8988T (cell line): ENCODE measurements at regions not wholly inside any gene's neighbourhood (a gene's known extent, or its start where the extent isn't known, plus 50 kb on each side); places are given as distances from the start of the nearest gene placed in this dataset.
"Not testable (repeated sequence)": the region's sequence is repeated elsewhere in the genome, so short reads cannot be mapped to it uniquely, and the experiment has no call there.

ENCODE experiments used
- DNase-seq: peaks from one replicate; pipeline ENCODE4 v3.0.0; 2011

- DNase-seq, result no peak
Observed at GRCh38 chr10:65778753-65779152, 1147.1 kb upstream of the LRRTM3 start.

GRCh38 chr10:65779985-65780384 is 1145.9 kb upstream of the LRRTM3 start:
- no peak for DNase-seq

DNA sequence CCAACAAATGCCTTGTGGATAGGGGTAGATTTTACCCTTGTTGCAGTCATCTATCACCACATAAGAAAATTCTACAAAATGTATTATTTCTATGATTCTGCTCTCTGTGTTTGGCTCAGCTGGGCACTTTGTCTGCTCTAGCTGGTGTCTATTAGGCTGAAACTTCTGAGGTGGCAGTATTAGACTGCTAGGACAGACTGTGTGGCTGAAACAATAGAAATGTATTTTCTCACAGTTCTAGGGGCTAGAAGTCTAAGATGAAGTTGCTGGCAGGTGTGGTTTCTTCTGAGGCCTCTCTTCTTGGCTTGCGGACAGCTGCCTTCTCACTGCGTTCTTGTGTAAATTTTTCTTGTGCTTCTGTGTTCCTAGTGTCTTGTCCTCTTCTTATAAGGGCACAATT is 1139.6 kb upstream of the LRRTM3 start:
- no peak for DNase-seq

- no peak for DNase-seq
Observed at GRCh38 chr10:65787571-65787970, 1138.3 kb upstream of the LRRTM3 start.

DNA sequence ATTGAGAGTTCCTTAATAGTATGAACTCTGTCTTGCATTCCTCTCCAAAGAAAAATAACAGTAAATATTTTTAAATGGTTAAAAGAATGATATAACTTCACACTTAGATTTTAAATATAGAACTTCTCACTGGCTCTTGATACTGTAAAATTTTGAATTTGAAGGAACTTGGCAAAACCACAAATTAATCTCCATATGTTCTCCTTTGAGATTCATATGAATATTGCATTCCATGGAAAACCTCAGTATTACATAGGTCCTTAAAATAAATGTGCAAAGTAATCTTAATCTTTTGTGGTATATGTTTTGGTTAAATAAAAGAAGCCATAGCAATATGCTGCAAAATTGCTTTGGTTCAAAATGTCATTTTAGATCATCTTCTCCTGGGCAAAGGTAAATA is 1137.6 kb upstream of the LRRTM3 start:
- DNase-seq, result no peak

GRCh38 chr10:65791979-65792378 is 1133.9 kb upstream of the LRRTM3 start:
- no peak for DNase-seq

- no peak for DNase-seq
Observed at GRCh38 chr10:65793738-65794425, 1132.0 kb upstream of the LRRTM3 start.

DNA sequence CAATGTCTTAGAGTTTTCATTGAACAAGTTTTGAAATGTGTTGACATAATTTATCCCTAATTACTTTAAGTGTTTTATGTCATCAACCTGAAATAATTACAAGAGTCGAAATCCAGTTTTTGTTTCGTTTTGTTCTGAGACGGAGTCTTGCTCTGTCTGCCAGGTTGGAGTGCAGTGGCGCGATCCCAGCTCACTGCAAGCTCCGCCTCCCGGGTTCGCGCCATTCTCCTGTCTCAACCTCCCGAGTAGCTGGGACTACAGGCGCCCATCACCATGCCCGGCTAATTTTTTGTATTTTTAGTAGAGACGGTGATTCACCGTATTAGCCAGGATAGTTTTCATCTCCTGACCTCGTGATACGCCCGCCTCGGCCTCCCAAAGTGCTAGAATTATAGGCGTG is 1131.0 kb upstream of the LRRTM3 start:
- not testable (repeated sequence) for DNase-seq

DNA sequence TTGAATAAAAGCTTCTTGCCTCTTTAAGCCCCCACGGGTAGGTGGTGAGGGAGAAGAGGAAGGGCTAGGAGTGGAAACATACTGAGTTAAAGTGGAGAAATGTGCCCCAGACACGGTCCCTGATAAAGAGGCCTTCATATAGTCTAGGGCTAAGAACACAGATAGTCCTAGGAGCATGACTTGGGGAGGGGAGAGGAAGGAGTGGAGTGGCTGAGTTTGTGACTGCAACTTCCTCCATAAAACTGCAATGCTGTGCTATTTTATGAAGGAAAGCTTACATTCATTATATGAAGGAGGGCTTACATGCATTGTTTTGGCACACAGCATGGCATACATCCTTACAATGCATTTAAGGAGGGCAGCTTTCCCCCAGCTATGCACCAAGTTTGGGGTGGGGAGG is 1129.4 kb upstream of the LRRTM3 start:
- no peak for DNase-seq

DNA sequence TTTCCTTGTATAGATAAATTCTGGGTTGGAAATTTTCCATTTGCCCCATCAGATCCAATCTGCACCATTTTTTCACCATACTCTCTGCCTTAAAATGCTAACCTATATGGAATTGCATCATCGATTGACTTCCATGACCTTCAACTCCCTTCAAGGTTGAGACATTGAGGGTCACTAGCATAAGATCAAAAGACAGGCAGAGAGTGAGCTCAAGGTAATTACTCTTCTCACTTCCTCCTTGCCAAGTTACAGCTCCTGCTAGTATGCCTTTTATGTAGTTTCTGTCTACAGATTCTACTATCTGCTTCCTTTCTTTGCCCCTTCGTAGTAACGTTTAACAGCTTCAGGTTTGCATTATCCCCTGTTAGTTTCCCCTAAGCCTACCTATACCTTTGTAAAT is 1127.7 kb upstream of the LRRTM3 start:
- DNase-seq, result no peak

GRCh38 chr10:65802391-65802790 is 1123.4 kb upstream of the LRRTM3 start:
- no peak for DNase-seq

DNA sequence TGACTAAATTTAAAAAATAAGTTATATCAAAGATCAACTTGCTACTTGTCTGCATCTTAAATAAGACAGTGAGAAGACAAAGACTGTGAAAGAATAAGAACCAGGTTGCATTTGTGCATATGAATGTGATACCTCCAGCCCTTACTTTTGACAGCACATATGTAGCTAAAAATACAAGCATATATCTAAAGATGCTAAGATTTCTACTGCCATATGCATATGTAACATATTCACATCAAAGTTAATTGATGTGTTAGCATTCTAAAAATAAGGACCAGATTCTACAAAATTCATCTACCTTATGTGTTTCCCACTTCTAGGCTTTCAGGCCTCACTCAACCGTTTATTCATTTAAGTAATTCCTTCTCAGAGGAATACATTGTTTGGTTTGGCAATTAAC is 1120.3 kb upstream of the LRRTM3 start:
- no peak for DNase-seq

- DNase-seq, result no peak
Observed at GRCh38 chr10:65805993-65806392, 1119.8 kb upstream of the LRRTM3 start.

DNA sequence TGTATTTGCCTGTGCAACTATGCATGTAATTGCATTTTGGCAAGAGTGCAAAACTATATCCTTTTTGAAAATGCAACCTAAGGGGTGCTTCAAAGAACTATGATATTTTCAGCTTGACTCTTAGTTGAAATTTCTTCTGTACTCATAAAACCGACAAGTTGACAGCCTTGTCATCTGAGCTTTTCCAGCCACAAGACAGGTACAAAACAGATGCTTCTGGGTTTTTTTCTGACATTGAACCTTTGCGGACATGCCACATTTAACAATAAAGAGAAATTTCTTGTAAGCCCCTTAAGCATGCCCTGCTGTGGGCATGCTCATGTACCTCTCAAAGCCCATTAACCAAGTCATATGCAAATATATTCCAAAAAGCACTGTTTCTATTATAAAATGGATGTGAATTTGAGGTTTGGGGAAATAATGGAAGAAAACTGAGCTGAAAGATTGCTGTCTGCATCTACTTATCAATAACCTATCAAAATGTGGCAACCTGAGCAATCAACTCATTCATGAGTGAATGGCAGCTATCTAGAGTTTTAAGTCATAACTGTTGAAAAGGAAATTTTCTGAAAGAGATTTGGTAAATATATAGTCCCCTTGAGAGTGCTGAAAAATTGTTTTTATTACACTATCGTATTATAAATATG is 1117.0 kb upstream of the LRRTM3 start:
- no peak for DNase-seq

DNA sequence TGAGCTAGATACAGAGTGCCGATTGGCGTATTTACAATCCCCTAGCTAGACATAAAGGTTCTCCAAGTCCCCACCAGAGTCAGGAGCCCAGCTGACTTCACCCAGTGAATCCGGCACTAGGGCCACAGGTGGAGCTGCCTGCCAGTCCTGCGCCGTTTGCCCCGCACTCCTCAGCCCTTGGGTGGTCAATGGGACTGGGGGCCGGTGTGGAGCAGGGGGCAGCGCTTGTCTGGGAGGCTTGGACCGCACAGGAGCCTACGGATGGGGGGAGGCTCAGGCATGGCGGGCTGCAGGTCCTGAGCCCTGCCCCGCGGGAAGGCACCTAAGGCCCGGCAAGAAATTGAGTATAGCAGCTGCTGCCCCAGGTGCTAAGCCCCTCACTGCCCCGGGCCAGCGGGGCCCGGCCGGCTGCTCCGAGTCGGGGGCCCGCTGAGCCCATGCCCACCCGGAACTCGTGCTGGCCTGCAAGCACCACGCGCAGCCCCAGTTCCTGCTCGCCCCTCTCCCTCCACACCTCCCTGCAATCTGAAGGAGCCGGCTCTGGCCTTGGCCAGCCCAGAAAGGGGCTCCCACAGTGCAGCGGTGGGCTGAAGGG is 1113.8 kb upstream of the LRRTM3 start:
- DNase-seq, result no peak

DNA sequence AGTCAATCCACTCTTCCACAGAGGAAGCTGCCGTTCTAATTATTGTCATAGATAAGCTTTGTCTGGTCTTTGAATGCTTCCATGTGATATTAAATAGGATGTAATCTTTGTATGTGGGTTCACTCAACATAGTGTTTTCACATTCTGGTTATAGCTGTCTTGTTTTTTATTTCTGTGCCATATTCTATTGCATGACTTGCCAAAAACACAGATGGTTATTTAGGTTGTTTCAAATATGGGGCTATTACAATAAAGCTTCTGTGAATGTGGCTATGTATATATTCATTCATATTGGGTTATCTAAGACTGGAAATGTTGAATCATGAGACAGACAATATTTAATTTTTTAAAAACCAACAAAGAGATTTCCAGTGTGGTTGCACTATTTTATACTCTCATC is 1109.3 kb upstream of the LRRTM3 start:
- DNase-seq, result no peak

DNA sequence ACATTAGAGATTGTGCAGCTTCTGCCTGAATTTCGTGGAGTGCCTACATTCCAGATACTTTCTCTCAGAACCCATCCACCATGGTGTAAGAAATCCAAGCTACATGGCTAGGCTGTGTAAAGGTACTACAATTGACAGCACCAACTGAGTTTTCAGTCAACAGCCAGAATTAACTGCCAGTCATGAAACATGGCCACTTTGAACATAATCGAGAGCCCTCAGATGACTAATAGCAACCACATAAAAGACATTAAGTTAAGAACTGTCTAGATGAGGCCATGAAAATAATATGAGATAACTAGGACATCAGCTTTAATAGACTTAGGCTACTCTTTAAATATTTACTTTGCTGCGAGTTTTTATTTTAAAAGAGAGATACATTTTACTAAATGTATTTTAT is 1106.8 kb upstream of the LRRTM3 start:
- no peak for DNase-seq

DNA sequence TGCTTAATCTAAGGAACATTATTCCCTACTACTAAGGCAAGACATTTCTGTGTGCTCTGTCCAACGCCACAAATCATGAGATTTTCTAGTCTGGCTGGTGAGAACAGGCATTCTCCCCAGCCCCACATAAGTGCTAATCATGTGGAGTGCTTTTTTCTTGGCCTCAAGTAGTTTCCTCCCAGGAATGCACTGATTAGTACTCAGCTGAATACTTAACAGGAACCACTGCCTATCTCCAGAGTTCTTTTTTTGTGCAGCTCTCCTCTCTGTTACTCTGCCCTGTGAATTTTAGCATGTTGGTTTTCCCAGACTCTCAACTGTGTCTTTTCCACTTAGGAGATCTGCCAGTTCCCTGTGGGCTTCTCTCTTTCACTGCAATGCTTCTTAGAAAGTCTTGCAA is 1098.5 kb upstream of the LRRTM3 start:
- DNase-seq, result no peak

GRCh38 chr10:65838811-65839210 is 1087.0 kb upstream of the LRRTM3 start:
- no peak for DNase-seq

DNA sequence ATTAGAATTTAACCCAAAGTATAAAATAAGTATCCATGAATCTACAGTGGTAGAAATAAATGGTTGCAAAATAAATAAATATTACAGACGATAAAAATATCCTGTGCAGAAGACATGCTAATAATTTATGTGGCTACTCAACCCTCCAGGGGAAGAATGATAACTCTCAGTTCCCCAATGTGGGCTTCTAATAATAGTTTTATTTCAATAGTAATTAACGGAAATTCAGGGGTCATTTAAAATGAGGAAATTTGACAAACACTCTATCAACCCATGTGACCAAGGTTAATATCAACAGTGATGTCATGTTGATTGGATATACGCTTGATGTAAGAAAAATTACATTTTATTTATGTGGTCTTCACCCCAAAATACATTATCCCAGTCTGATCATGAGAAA is 1082.6 kb upstream of the LRRTM3 start:
- DNase-seq, result no peak

DNA sequence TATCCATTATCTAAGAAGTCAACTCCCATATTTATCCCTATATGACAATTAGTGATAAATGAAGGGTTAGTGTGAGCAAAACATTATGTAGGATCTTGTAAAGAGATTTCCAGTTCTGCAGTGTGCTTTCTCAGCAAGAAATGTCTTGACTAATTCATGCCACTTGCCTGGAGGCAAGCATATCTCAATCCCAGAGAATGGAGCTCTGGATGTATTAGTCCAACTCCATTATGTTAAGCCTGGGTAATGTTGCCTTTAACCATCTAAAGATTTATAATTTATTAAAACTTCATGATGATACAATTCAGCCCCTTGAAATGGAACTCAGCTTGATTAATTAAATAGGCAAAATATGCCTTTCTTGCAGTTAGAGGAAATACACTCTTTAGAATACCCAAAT is 1079.9 kb upstream of the LRRTM3 start:
- DNase-seq, result no peak

GRCh38 chr10:65846541-65846940 is 1079.3 kb upstream of the LRRTM3 start:
- DNase-seq, result no peak

GRCh38 chr10:65846949-65847348 is 1078.9 kb upstream of the LRRTM3 start:
- no peak for DNase-seq

- no peak for DNase-seq
Observed at GRCh38 chr10:65847436-65848230, 1078.2 kb upstream of the LRRTM3 start.
